GM21528 (cell line): ENCODE measurements at regions not wholly inside any gene's neighbourhood (a gene's known extent, or its start where the extent isn't known, plus 50 kb on each side); places are given as distances from the start of the nearest gene placed in this dataset.

ENCODE experiments used
- ATAC-seq: cut with Tn5 transposase; IDR thresholded peaks from one replicate; pipeline ENCODE4 v1.9.1; 2021; ENCODE audit warnings: mild to moderate bottlenecking, moderate library complexity; ENCODE audit not compliant: unreplicated experiment, low FRiP score

DNA sequence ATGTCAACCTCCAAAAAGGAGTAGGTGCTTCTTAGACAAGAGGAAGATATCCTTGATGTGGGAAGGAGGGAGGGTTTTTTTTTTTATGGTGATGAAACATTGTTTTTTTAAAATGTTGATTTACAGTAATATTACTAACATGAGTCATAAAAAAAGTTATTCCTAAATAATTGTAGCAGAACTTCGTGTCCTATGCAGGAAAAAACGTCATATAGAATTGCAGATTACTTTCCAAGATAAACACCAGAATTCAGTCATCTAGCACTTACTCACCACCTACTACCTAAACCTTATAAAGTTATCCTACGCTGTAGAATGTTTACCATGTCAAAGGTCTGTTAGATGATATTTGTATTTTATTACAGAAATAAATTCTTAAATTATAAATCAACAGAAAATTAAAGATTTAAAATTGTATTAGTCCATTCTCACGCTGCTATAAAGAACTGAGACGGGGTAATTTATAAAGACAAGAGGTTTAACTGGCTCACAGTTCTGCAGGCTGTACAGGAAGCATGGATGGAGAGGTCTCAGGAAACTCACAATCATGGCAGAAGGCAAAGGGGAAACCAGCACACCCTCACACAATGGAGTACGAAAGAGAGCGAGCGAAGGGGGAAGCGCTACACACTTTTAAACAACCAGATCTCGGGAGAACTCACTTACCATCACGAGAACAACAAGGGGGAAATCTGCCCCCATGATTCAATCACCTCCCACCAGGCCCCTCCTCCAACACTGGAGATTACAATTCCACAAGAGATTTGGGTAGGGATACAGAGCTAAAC, 105.2 kb upstream of the NEBL start:
- ATAC-seq = no peak

DNA sequence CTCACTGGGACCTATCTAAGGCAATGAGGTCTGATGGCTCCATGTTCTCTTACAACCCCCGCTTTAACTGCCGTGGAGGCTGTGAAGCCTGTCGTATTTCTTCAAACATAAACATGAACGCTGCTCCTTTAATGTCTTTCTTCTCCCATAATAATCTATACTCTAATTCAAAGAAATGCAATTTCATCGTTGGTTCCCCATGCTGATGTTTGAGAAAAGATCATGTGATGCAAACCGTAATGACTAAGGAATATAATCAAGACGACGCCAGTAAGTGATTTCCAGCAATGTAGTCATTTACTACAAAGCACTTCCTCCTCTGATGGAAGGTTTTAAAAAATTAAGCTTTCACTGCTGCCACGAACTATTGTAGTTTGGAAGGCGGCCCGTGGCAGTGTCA, 102.6 kb upstream of the NEBL start:
- ATAC-seq = no peak

DNA sequence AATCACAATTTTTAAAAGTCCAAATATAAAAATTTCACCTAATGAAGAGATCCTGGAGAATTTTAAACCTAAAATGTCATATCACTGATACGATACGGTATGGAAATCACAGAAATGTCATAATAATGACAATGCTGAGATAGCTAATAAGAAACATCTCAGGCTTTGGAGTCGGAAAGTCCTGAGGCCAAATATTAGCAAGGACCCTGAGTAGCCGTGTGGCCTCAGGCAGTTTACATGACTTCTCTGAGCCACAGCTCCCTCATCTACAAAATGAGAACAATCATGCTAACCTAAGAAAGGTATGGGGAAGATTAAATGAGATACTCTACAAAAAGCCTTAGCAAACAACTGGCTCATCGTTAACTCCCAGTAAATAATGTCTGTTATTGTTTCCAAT, 100.9 kb upstream of the NEBL start:
- no peak for ATAC-seq

DNA sequence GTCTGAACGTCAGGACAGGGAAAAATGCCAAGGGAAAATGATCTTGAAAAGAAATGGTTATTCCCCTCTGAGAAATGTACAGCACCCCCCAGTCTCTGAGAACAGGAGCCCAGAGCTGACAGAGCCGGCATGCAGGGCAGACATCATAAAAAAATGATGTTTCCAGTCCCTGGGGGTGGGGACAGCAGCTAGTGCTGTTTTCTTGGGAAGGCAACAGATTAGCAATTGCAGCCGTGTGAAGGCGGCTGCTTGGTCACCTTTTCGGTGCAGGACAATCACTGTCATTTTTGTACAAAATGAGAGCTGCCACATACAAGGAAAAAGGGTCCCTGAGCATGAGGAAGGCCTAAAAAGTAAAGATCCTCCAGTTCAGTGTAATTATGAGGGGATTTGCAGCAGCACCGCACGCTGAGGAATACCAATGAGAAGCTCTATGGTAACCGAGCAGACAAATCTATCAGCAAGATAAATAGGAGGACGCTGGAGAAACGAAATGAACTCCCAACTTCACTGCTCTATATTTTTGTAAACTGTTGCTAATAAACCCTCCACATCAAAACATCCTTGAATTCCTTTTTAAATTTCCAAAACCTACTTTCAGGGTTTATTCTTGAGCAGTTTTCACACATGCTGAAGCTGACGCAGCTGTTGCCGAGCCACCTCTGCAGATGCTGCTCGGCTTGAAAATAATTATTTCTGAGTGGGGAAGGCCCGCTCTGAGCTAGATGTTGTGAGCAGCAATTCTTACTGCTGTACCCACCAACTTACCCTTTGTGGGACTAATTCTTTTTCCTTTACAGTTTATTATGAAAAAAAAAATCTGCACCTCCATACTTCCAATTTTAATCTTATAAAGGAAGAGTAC, 98.2 kb upstream of the NEBL start:
- ATAC-seq = no peak

- ATAC-seq = no peak
Measured at GRCh38 chr10:20993830-20994527, 96.9 kb upstream of the NEBL start.

DNA sequence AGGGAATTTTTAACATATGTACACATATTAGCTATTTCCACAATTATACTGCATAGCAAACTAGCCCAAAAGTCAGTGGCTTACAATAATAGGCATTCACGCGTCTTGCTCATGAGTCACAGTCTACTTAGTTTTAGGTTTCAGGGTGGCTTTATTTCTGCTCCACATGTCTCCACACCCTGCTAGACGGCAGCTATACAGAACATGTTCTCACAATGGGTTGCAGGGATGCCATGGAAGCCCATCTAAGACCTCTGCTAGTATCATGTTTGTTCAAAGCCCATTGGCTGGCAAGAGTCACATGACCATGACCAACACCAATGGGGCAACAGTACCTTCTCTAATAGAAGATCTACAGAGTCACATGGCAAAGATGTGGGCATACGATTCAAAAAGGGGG, 96.3 kb upstream of the NEBL start:
- ATAC-seq = no peak

DNA sequence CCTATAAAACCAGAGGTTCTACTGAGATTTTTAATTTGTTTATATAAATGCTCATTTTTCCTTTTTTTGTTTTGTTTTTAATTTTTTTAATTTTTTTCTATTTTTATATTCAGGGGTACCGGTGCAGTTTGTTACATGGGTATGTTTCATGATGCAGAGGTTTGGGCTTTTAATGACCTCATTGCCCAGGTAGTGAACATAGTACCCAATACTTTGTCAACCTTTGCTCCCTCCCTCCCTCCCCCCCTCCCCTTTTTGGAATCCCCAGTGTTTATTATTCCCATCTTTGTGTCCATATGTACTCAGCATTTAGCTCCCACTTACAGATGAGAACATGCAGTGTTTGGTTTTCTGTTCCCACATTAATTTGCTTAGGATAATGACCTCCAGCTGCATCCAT, 94.4 kb upstream of the NEBL start:
- ATAC-seq = no peak

GRCh38 chr10:20990604-20991003, 93.5 kb upstream of the NEBL start:
- ATAC-seq = no peak

DNA sequence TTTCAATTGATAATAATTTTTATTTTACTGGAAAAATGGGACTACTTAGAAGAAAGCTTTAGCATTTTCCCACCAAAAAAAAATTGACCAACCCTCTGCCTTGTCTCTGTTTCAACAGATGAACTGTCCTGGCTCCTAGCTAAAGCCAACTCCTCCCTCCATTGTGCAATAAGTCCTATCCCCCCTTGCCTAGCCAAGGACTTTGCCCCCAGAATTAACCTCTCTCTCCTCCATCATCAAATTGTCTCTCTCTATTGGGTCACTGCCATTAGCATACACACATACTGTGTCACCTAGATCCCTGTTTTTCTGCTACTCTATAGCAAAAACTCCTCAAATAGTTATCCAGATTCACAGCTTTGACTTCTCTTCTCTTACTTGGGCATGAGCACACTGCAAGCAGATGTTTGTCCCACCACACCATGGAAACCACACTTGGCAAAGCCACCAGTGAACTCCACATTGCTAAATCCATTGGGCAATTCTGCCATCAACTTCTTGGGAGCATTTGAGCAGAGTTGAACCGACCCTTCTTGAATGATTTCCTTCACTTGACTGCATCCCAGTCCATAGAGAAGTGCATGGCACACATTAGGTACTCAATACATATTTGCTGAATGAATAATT, 91.4 kb upstream of the NEBL start:
- no peak for ATAC-seq

DNA sequence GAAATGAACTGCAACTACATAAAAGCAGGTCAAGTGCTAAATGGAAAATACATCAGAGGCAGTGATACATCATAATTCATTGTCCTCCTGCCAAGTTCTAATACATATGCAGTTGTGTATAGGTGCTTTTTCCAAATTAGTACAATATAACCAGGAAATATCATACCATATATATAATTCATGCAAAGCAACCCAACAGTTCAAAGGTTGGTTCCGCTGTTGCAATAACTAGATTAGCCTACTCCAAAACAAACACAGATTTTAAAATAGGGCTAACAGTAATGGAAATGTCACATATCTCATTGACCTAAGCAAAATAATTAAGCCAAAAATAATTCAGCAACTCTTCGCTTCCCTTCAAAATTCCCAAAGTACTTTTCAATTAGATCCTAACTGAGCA, 88.9 kb upstream of the NEBL start:
- no peak for ATAC-seq

- no peak for ATAC-seq
Measured at GRCh38 chr10:20984662-20985061, 87.6 kb upstream of the NEBL start.

GRCh38 chr10:20981419-20981953, 84.4 kb upstream of the NEBL start:
- ATAC-seq = no peak

DNA sequence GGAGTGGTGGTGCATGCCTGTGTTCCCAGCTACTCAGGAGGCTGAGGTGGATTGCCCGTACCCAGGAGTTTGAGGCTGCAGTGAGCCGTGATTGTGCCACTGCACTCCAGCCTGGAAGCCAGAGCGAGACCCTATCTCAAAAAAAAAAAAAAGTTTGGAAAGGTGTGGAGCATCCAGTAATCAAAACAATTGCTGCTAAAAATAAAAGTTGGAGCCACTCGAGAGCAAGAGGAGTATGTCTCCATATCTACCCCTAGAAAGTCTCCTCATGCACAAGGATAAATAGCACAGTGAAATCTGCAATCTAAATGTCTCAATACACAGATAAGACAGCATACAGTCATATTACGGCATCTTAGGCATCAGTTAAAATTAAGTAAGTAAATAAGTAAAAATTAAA, 81.5 kb upstream of the NEBL start:
- no peak for ATAC-seq

DNA sequence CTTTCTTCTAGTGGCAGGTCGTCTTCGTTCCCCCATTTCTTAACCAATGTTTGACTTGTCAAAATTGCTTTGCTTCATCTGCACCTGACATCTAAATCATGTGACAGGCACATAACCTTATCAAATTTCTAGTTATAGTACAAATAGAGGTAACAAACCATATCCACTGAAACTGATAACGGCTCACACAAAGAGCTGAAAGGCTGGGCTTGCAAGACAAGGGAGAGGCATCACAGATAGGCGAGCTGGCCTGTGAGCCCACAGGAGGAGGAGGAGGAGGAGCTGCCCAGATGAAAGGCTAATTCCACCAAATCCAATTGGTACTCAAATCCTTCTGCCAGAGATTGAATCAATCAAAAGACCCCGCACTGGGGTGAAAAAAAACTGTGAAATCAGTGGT, 80.2 kb upstream of the NEBL start:
- no peak for ATAC-seq

DNA sequence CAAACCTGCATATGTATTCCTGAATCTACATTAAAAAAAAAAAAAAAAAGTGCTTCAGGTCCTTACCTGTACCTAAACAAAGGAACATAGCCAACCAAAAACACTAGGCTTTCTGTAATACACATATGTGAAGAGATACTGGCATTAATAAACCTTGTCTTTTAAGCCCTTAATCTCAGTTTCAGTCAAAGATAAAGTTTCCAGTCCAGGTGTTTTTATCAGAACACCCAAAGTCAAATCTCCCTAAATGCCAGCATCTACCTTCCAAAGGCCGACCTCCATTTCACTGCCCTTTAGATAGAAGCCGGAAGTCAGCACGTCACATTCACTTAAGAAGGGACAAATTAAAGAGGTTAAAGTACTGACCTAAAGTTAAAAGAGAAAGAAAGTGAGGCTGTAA, 79.8 kb upstream of the NEBL start:
- no peak for ATAC-seq

DNA sequence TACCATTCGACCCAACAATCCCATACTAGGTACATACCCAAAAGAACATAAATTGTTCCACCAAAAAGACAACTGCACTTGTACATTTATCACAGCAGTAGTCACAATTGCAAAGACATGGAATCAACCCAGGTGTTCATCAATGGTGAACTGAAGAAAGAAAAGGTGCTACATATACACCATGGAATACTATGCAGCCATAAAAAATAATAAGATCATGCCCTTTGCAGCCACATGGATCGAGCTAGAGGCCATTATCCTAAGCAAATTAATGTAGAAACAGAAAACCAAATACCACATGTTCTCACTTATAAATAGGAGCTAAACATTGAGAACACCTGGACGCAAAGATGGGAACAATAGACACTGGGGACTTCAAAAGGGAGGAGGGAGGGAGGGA, 79.3 kb upstream of the NEBL start:
- ATAC-seq = no peak

DNA sequence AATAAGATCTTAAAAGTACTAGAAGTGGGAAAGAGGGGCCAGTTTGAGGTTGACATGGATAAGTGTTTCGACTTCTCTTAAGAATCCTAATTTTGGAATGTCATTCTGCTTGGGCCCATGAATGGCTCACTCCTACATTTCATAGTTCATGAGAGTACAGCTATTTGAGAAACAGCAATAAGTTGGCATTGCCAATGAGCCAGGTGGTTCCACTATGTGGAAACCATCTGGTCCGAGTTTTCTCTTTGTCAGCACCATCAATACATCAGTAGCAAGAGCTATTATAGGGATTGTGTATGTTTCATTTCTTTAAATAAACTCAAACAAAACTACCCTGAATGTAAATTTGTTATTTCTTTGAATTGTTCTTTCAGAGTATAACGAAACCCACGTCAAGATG, 78.1 kb upstream of the NEBL start:
- ATAC-seq = no peak

GRCh38 chr10:20972925-20973324, 75.8 kb upstream of the NEBL start:
- ATAC-seq = no peak

DNA sequence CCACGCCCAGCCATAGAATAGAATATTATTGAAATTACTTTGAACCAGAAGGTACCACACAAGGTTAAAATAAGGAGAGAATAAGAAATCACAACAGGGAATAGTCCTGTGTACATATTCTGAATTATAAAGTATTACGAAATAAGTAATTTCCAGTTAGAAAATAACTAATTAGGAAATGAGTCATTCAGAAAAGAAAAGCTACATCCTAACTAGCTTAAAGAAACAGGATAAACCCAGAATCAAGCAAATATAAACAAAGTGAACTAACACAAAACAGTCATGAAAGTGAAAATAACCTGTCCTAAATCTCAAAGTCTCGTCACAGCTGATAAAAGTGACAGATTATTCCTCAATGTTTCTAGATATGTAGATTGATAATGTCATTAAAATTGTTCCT, 74.8 kb upstream of the NEBL start:
- no peak for ATAC-seq

DNA sequence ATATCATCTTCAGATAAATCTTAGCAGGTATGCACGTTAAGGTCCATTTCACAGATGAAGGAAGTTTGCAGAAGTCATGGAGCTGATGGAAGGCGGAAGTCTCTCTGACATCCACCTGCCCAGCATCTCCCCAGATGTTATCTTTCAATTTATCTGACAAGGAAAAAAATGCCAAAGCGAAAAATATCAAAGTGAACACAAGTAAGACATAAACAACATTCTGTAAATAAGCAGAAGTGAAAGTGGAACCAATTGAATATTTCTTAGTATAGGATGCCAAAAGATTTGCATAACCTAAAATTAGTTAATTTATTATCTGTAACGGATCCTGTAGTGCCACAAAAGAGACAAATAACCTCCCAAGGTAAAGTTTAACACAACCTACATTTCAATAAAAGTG, 73.6 kb upstream of the NEBL start:
- ATAC-seq = peak; percentile 99

DNA sequence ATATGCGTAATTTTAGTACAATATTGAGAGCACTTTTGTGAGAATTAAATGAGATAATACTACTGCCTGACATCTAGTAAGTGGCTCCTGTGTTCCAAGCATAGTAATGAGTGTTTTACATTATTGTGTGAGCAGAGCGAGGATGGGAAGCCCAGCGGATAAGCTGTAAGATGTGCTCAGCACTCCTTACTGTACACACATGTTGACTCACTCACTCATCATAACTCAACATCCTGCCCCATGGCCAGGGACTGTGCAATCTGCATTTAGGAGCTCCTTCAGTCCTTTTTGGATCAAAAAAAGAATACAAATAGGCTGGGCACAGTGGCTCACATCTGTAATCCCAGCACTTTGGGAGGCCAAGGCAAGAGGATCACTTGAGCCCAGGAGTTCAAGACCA, 72.9 kb upstream of the NEBL start:
- peak; percentile 9 for ATAC-seq
